ENCODE measurements at regions not wholly inside any gene's neighbourhood (a gene's known extent, or its start where the extent isn't known, plus 50 kb on each side); places are given as distances from the start of the nearest gene placed in this dataset.

DNA sequence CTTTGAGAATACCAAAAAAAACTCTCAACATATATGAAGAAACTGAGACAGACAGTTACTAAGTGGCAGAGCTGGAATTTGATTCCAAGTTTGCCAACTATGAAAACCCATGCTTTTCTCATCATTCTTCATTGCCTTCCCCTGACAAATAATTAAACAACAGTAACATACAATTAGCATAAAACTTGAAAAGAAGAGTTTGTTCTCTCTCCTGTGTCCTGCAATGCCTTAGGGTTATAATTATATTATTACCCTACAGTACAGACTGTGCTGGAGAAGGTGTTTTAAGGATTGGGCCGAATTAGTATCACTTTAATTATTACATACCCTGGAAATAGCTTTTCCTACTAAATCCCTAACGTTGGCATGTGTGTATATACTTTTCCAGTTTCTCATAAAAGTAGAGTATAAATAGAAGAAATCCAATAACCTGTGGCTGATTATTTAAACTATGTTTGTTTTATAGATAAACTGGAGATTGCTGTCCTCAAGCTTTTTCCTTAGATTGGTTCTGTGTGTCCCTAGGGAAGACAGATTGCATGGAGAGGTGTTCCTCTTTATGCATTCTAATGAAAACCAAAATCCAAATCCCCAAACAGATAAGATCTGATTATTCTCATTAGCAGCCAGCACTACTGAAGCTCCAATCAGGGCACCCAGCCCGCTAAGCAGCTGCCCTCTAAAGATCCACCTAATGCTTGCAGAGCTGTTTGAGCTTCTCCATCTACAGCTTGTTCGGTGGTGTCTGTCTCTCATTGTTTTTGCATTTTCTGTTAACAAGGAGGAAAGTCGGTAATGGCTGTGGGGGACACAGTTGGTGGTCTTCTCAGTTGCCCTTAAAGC is 156.3 kb downstream of the TM2D1 start:
- no peak overlapping the region for H3K27ac ChIP-seq
- DNase-seq (ENCODE audit: low read depth in 1 of 2, low spot score in 1 of 2): no peak
- TF ChIP-seq, protein P1, sequence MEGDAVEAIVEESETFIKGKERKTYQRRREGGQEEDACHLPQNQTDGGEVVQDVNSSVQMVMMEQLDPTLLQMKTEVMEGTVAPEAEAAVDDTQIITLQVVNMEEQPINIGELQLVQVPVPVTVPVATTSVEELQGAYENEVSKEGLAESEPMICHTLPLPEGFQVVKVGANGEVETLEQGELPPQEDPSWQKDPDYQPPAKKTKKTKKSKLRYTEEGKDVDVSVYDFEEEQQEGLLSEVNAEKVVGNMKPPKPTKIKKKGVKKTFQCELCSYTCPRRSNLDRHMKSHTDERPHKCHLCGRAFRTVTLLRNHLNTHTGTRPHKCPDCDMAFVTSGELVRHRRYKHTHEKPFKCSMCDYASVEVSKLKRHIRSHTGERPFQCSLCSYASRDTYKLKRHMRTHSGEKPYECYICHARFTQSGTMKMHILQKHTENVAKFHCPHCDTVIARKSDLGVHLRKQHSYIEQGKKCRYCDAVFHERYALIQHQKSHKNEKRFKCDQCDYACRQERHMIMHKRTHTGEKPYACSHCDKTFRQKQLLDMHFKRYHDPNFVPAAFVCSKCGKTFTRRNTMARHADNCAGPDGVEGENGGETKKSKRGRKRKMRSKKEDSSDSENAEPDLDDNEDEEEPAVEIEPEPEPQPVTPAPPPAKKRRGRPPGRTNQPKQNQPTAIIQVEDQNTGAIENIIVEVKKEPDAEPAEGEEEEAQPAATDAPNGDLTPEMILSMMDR (IDR thresholded peaks at IDR 0.05; ENCODE audit: low read depth, low read length): no peak
- no peaks in the 10 kb centered on the region for H3K9me3 ChIP-seq (ENCODE audit: low read depth)
- no peaks in the 10 kb centered on the region for H3K36me3 ChIP-seq
- no peak overlapping the region for H3K4me3 ChIP-seq
- no peaks in the 10 kb centered on the region for H3K27me3 ChIP-seq
- H3K4me1 ChIP-seq (ENCODE audit: low read depth): no peaks in the 10 kb centered on the region

DNA sequence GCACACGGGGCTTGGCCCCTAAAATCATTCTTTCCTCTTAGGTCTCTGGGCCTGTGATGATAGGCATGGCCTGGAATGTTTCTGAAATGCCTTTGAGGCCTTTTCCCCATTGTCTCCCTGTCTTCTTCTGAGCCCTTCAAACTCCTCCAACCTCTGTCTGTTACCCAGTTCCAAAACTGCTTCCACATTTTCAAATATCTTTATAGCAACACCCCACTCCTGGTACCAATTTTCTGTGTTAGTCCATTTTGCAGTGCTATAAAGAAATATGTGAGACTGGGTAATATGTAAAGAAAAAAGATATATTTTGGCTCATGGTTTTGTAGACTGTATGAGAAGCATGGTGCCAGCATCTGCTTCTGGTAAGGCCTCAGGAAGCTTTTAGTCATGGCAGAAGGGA is 158.8 kb downstream of the TM2D1 start:
- Histone ChIP-seq H3K4me1 (ENCODE audit: low read depth) (no peaks in the 10 kb centered on the region), H3K9me3 (ENCODE audit: low read depth) (no peaks in the 10 kb centered on the region), H3K4me3 (no peak overlapping the region), H3K27me3 (no peaks in the 10 kb centered on the region), H3K27ac (no peak overlapping the region), H3K36me3 (no peaks in the 10 kb centered on the region)
- TF ChIP-seq, protein P1 (IDR thresholded peaks at IDR 0.05; ENCODE audit: low read depth, low read length): no peak
- no peak for DNase-seq (ENCODE audit: low read depth in 1 of 2, low spot score in 1 of 2)

DNA sequence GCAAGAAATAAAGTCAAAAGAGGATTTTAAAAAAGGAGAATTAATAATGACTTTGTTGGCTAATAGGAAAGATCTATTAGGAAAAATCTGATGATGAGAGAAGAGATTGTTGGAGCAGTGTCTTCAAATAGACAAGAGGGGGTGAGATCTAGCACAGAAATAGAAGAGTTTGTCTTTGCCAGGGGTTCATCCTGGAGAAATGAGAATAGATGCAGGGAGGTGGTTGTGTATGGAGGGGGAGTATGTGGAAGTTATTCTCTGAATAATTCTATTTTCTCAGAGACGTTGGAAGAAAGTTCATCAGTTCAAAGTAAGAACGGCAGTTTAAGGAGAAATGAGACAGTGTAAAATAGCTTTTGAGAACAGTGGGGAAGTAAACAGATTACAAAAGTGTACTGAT is 161.3 kb downstream of the TM2D1 start:
- TF ChIP-seq, protein P1 (IDR thresholded peaks at IDR 0.05; ENCODE audit: low read depth, low read length): no peak
- H3K27me3 ChIP-seq: no peaks in the 10 kb centered on the region
- DNase-seq (ENCODE audit: low read depth in 1 of 2, low spot score in 1 of 2): no peak
- H3K27ac ChIP-seq: no peak overlapping the region
- no peaks in the 10 kb centered on the region for H3K4me1 ChIP-seq (ENCODE audit: low read depth)
- H3K4me3 ChIP-seq: no peak overlapping the region
- no peaks in the 10 kb centered on the region for H3K9me3 ChIP-seq (ENCODE audit: low read depth)
- no peaks in the 10 kb centered on the region for H3K36me3 ChIP-seq

DNA sequence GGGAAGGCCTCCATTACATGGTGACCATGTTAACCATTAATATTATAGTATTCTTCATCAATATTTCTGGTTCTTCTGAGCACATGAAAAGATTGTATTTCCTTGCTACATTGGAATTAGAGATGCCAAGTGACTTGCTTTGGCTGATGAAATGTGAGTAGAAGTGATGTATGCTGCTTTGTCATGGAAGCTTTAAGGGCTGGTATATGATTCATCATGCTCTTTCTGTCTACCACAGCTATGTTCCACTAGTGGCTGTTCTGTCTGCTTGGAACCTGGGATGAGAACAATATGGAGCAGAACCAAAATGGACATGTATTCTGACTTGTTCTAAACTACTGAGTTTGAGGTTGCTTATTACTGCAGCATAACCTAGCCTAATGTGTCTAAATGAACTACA is 163.3 kb downstream of the TM2D1 start:
- H3K27me3 ChIP-seq: no peaks in the 10 kb centered on the region

DNA sequence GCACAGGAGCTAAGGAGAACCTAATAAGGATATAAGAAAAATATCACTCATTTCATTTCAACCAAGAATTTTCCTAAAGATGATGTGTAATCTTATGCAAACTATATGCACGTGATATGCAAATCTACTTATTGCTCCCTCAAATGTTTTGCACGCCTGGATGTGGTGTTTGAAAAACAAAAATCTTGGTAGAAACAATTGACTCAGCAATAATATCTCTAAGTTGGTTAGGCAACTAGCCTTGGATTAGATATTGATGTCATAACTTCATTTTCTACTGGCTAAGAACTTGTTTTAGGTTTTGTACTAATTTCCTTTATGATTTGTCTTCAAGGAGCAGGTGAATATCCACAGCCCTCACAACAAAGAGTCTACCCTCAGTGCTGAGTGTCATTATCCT is 164.6 kb downstream of the TM2D1 start:
- H3K27me3 ChIP-seq: no peaks in the 10 kb centered on the region
- H3K4me3 ChIP-seq: no peak overlapping the region
- H3K36me3 ChIP-seq: no peaks in the 10 kb centered on the region
- DNase-seq (ENCODE audit: low read depth in 1 of 2, low spot score in 1 of 2): no peak
- H3K9me3 ChIP-seq (ENCODE audit: low read depth): no peaks in the 10 kb centered on the region
- no peaks in the 10 kb centered on the region for H3K4me1 ChIP-seq (ENCODE audit: low read depth)
- TF ChIP-seq, protein P1 (IDR thresholded peaks at IDR 0.05; ENCODE audit: low read depth, low read length): no peak
- no peak overlapping the region for H3K27ac ChIP-seq

More for the DNA sequence above, 163.3 kb downstream of the TM2D1 start:
- peak in 1 of 2 donors; percentile 32 for DNase-seq (ENCODE audit: low read depth in 1 of 2, low spot score in 1 of 2)
- Histone ChIP-seq H3K27ac (no peak overlapping the region), H3K4me3 (no peak overlapping the region), H3K4me1 (ENCODE audit: low read depth) (no peaks in the 10 kb centered on the region), H3K9me3 (ENCODE audit: low read depth) (no peaks in the 10 kb centered on the region), H3K36me3 (no peaks in the 10 kb centered on the region)
- TF ChIP-seq, protein P1 (IDR thresholded peaks at IDR 0.05; ENCODE audit: low read depth, low read length): no peak

All from cardiac muscle cell (in vitro differentiated cells and primary cell).